Breast epithelium (tissue), 3 donors: ENCODE measurements at regions not wholly inside any gene's neighbourhood (a gene's known extent, or its start where the extent isn't known, plus 50 kb on each side); places are given as distances from the start of the nearest gene placed in this dataset.
"Not testable (repeated sequence)": the region's sequence is repeated elsewhere in the genome, so short reads cannot be mapped to it uniquely, and the experiment has no call there.

Experiments used
- POLR2A ChIP-seq: fragments of 450-650 bp; IDR thresholded peaks from one replicate; pipeline ENCODE4 v1.6.1; 2016; ENCODE audit warnings: antibody characterized with exemption, mild to moderate bottlenecking, moderate library complexity
- TF ChIP-seq, protein P1 (sequence below), 3 donors: fragments of 450-650 bp; IDR thresholded peaks; one replicate each; pipeline ENCODE4 v1.5.1; 2016 to 2017; ENCODE audit warnings: antibody characterized with exemption in 3 of 3, mild to moderate bottlenecking in 3 of 3, moderate library complexity in 3 of 3

DNA sequence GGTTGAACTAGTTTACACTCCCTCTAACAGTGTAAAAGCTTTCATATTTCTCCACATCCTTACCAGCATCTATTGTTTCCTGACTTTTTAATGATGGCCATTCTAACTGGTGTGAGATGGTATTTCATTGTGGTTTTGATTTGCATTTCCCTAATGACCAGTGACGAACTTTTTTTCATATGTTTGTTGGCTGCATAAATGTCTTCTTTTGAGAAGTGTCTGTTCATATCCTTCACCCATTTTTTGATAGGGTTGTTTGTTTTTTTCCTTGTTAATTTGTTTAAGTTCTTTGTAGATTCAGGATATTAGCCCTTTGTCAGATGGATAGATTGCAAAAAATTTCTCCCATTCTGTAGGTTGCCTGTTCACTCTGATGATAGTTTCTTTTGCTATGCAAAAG lies 578.5 kb upstream of the ADGRB3 start:
- TF ChIP-seq POLR2A, result not testable (repeated sequence)
- TF ChIP-seq, protein P1, sequence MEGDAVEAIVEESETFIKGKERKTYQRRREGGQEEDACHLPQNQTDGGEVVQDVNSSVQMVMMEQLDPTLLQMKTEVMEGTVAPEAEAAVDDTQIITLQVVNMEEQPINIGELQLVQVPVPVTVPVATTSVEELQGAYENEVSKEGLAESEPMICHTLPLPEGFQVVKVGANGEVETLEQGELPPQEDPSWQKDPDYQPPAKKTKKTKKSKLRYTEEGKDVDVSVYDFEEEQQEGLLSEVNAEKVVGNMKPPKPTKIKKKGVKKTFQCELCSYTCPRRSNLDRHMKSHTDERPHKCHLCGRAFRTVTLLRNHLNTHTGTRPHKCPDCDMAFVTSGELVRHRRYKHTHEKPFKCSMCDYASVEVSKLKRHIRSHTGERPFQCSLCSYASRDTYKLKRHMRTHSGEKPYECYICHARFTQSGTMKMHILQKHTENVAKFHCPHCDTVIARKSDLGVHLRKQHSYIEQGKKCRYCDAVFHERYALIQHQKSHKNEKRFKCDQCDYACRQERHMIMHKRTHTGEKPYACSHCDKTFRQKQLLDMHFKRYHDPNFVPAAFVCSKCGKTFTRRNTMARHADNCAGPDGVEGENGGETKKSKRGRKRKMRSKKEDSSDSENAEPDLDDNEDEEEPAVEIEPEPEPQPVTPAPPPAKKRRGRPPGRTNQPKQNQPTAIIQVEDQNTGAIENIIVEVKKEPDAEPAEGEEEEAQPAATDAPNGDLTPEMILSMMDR (IDR thresholded peaks at IDR 0.05), result not testable (repeated sequence)
